ENCODE measurements at regions not wholly inside any gene's neighbourhood (a gene's known extent, or its start where the extent isn't known, plus 50 kb on each side); places are given as distances from the start of the nearest gene placed in this dataset.

DNA sequence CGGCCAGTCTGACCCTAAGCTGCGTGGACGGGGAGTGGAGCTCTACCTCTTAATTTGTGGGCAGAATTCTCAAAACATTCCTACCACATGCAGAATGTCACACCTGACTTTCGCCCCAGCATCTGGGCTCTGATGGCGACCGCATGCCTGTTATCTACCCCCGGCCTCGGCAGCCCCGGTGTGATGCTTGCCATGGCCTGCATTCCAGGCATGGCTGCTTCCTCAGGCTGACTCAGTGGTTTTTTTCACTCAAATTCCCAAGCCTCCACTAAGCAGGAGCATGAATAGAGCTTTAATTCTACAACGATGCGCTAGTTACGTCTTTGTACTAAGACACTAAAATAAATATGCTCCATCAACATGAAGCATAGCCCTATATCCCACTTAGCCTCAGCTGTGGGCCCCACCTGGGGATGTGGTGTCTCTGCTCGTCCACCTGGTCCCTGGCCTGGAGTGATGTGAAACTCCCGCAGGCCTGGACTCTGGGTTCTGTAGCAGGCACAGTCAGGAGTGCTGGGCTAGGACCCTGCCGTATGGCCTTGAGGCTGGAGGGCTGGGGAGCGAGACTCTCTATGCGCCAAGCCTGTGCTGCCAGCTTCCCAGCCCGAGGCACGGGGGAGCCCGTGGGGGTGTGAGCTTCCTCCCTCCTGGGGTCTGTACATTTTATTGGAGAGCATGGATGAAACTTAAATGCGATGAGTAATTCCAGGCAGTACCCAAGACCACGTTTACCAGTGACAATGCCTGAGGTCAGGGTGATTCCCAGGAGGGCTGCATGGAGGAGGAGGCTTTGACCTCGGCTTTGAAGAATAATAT lies 153.2 kb downstream of the CTTN start:
- H2AFZ ChIP-seq = no peak overlapping the region
- no peak overlapping the region for H3K4me3 Mint-ChIP-seq
- DNase-seq (ENCODE audit: low spot score) (no peak), ATAC-seq (no peak; the same call in 2 of the 3 replicates)
- TF ChIP-seq STAT1 (IDR thresholded peaks at IDR 0.05; ENCODE audit: unreplicated experiment) = no peak
- TF ChIP-seq, protein P1, sequence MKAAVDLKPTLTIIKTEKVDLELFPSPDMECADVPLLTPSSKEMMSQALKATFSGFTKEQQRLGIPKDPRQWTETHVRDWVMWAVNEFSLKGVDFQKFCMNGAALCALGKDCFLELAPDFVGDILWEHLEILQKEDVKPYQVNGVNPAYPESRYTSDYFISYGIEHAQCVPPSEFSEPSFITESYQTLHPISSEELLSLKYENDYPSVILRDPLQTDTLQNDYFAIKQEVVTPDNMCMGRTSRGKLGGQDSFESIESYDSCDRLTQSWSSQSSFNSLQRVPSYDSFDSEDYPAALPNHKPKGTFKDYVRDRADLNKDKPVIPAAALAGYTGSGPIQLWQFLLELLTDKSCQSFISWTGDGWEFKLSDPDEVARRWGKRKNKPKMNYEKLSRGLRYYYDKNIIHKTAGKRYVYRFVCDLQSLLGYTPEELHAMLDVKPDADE (IDR thresholded peaks at IDR 0.05) = no peak
- TF ChIP-seq JUNB (IDR thresholded peaks at IDR 0.05; ENCODE audit: unreplicated experiment) = no peak
- no peak for TF ChIP-seq EZH2 (IDR thresholded peaks at IDR 0.05; ENCODE audit: low read depth, unreplicated experiment)
- TF ChIP-seq ZNF331 (CRISPR knock-in tag; IDR thresholded peaks at IDR 0.05; ENCODE audit: low read depth) = no peak
- no peak for TF ChIP-seq POLR2AphosphoS5 (IDR thresholded peaks at IDR 0.05; ENCODE audit: low read depth)
- TF ChIP-seq NANOG (IDR thresholded peaks at IDR 0.05; ENCODE audit: borderline replicate concordance) = no peak
- TF ChIP-seq, protein P2, sequence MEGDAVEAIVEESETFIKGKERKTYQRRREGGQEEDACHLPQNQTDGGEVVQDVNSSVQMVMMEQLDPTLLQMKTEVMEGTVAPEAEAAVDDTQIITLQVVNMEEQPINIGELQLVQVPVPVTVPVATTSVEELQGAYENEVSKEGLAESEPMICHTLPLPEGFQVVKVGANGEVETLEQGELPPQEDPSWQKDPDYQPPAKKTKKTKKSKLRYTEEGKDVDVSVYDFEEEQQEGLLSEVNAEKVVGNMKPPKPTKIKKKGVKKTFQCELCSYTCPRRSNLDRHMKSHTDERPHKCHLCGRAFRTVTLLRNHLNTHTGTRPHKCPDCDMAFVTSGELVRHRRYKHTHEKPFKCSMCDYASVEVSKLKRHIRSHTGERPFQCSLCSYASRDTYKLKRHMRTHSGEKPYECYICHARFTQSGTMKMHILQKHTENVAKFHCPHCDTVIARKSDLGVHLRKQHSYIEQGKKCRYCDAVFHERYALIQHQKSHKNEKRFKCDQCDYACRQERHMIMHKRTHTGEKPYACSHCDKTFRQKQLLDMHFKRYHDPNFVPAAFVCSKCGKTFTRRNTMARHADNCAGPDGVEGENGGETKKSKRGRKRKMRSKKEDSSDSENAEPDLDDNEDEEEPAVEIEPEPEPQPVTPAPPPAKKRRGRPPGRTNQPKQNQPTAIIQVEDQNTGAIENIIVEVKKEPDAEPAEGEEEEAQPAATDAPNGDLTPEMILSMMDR (conservative IDR thresholded peaks at IDR 0.05; ENCODE audit: low read depth in 2 of 2) = no peak
- TF ChIP-seq ZNF114 (CRISPR knock-in tag; IDR thresholded peaks at IDR 0.05) = no peak
- TF ChIP-seq, protein P3, sequence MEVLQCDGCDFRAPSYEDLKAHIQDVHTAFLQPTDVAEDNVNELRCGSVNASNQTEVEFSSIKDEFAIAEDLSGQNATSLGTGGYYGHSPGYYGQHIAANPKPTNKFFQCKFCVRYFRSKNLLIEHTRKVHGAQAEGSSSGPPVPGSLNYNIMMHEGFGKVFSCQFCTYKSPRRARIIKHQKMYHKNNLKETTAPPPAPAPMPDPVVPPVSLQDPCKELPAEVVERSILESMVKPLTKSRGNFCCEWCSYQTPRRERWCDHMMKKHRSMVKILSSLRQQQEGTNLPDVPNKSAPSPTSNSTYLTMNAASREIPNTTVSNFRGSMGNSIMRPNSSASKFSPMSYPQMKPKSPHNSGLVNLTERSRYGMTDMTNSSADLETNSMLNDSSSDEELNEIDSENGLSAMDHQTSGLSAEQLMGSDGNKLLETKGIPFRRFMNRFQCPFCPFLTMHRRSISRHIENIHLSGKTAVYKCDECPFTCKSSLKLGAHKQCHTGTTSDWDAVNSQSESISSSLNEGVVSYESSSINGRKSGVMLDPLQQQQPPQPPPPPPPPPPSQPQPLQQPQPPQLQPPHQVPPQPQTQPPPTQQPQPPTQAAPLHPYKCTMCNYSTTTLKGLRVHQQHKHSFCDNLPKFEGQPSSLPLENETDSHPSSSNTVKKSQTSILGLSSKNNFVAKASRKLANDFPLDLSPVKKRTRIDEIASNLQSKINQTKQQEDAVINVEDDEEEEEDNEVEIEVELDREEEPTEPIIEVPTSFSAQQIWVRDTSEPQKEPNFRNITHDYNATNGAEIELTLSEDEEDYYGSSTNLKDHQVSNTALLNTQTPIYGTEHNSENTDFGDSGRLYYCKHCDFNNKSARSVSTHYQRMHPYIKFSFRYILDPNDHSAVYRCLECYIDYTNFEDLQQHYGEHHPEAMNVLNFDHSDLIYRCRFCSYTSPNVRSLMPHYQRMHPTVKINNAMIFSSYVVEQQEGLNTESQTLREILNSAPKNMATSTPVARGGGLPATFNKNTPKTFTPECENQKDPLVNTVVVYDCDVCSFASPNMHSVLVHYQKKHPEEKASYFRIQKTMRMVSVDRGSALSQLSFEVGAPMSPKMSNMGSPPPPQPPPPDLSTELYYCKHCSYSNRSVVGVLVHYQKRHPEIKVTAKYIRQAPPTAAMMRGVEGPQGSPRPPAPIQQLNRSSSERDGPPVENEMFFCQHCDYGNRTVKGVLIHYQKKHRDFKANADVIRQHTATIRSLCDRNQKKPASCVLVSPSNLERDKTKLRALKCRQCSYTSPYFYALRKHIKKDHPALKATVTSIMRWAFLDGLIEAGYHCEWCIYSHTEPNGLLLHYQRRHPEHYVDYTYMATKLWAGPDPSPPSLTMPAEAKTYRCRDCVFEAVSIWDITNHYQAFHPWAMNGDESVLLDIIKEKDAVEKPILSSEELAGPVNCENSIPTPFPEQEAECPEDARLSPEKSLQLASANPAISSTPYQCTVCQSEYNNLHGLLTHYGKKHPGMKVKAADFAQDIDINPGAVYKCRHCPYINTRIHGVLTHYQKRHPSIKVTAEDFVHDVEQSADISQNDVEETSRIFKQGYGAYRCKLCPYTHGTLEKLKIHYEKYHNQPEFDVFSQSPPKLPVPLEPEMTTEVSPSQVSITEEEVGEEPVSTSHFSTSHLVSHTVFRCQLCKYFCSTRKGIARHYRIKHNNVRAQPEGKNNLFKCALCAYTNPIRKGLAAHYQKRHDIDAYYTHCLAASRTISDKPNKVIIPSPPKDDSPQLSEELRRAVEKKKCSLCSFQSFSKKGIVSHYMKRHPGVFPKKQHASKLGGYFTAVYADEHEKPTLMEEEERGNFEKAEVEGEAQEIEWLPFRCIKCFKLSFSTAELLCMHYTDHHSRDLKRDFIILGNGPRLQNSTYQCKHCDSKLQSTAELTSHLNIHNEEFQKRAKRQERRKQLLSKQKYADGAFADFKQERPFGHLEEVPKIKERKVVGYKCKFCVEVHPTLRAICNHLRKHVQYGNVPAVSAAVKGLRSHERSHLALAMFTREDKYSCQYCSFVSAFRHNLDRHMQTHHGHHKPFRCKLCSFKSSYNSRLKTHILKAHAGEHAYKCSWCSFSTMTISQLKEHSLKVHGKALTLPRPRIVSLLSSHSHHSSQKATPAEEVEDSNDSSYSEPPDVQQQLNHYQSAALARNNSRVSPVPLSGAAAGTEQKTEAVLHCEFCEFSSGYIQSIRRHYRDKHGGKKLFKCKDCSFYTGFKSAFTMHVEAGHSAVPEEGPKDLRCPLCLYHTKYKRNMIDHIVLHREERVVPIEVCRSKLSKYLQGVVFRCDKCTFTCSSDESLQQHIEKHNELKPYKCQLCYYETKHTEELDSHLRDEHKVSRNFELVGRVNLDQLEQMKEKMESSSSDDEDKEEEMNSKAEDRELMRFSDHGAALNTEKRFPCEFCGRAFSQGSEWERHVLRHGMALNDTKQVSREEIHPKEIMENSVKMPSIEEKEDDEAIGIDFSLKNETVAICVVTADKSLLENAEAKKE (CRISPR knock-in tag; IDR thresholded peaks at IDR 0.05) = no peak
- no peak for TF ChIP-seq CREB1 (CRISPR knock-in tag; IDR thresholded peaks at IDR 0.05; ENCODE audit: low read depth)
- TF ChIP-seq, protein P4, sequence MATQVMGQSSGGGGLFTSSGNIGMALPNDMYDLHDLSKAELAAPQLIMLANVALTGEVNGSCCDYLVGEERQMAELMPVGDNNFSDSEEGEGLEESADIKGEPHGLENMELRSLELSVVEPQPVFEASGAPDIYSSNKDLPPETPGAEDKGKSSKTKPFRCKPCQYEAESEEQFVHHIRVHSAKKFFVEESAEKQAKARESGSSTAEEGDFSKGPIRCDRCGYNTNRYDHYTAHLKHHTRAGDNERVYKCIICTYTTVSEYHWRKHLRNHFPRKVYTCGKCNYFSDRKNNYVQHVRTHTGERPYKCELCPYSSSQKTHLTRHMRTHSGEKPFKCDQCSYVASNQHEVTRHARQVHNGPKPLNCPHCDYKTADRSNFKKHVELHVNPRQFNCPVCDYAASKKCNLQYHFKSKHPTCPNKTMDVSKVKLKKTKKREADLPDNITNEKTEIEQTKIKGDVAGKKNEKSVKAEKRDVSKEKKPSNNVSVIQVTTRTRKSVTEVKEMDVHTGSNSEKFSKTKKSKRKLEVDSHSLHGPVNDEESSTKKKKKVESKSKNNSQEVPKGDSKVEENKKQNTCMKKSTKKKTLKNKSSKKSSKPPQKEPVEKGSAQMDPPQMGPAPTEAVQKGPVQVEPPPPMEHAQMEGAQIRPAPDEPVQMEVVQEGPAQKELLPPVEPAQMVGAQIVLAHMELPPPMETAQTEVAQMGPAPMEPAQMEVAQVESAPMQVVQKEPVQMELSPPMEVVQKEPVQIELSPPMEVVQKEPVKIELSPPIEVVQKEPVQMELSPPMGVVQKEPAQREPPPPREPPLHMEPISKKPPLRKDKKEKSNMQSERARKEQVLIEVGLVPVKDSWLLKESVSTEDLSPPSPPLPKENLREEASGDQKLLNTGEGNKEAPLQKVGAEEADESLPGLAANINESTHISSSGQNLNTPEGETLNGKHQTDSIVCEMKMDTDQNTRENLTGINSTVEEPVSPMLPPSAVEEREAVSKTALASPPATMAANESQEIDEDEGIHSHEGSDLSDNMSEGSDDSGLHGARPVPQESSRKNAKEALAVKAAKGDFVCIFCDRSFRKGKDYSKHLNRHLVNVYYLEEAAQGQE (IDR thresholded peaks at IDR 0.05; ENCODE audit: unreplicated experiment) = no peak
- TF ChIP-seq EZH2phosphoT487 (IDR thresholded peaks at IDR 0.05; ENCODE audit: unreplicated experiment) = no peak
- peaks cover 22% of the 10 kb centered on the region for H3K27me3 Mint-ChIP-seq (ENCODE audit: insufficient read depth, low read depth, poor library complexity)
- peaks cover 46% of the 10 kb centered on the region for H3K4me1 Mint-ChIP-seq
- no peak overlapping the region for H3K4me2 ChIP-seq
- H4K20me1 ChIP-seq (replicated peaks; ENCODE audit: insufficient read depth) = peaks cover 6% of the 10 kb centered on the region
- H3K27me3 ChIP-seq (ENCODE audit: insufficient read depth) = no peaks in the 10 kb centered on the region
- H3K79me2 ChIP-seq (replicated peaks; ENCODE audit: insufficient read depth) = no peaks in the 10 kb centered on the region
- no peaks in the 10 kb centered on the region for H3K9me2 ChIP-seq (ENCODE audit: insufficient read depth)
- H3K4me3 ChIP-seq = no peak overlapping the region
- peaks cover 2% of the 10 kb centered on the region; the same call in 1 of the 2 replicates for H3K4me1 ChIP-seq (ENCODE audit: insufficient read depth)
- H3K27ac Mint-ChIP-seq = peak overlapping the region; percentile 64; the same call in 1 of the 2 replicates
- H3K36me3 Mint-ChIP-seq (ENCODE audit: low read depth) = no peaks in the 10 kb centered on the region
- no peaks in the 10 kb centered on the region for H3F3A ChIP-seq (replicated peaks; ENCODE audit: low read depth)
- no peaks in the 10 kb centered on the region for H3K36me3 ChIP-seq (ENCODE audit: insufficient read depth)
- no peaks in the 10 kb centered on the region for H3K9me3 Mint-ChIP-seq
- peak overlapping the region; percentile 63; the same call in 1 of the 2 replicates for H3K27ac ChIP-seq (ENCODE audit: low read depth)

All from GM23338 (cell line).